ENCODE measurements at regions not wholly inside any gene's neighbourhood (a gene's known extent, or its start where the extent isn't known, plus 50 kb on each side); places are given as distances from the start of the nearest gene placed in this dataset.
"Not testable (repeated sequence)": the region's sequence is repeated elsewhere in the genome, so short reads cannot be mapped to it uniquely, and the experiment has no call there.

- no peak for DNase-seq (ENCODE audit: low read depth)
These were observed 348.9 kb upstream of the C16orf82 start for GRCh38 chr16:26717826-26718225.

- DNase-seq (ENCODE audit: low read depth) = no peak
These were observed 345.4 kb upstream of the C16orf82 start for GRCh38 chr16:26721290-26721689.

- DNase-seq (ENCODE audit: low read depth) = not testable (repeated sequence)
These were observed 344.8 kb upstream of the C16orf82 start for GRCh38 chr16:26721957-26722356.

GRCh38 chr16:26724189-26724588, 342.5 kb upstream of the C16orf82 start:
- no peak for DNase-seq (ENCODE audit: low read depth)

GRCh38 chr16:26727848-26728247, 338.9 kb upstream of the C16orf82 start:
- DNase-seq (ENCODE audit: low read depth) = no peak

- no peak for DNase-seq (ENCODE audit: low read depth)
These were observed 336.7 kb upstream of the C16orf82 start for GRCh38 chr16:26729951-26730541.

- DNase-seq (ENCODE audit: low read depth) = no peak
These were observed 335.0 kb upstream of the C16orf82 start for GRCh38 chr16:26731729-26732128.

- DNase-seq (ENCODE audit: low read depth) = no peak
These were observed 333.0 kb upstream of the C16orf82 start for GRCh38 chr16:26733710-26734109.

- DNase-seq (ENCODE audit: low read depth) = no peak
These were observed 331.2 kb upstream of the C16orf82 start for GRCh38 chr16:26735521-26735920.

GRCh38 chr16:26736084-26736483, 330.6 kb upstream of the C16orf82 start:
- no peak for DNase-seq (ENCODE audit: low read depth)

GRCh38 chr16:26740771-26741170, 326.0 kb upstream of the C16orf82 start:
- DNase-seq (ENCODE audit: low read depth) = no peak

- DNase-seq (ENCODE audit: low read depth) = no peak
These were observed 324.7 kb upstream of the C16orf82 start for GRCh38 chr16:26742040-26742439.

- no peak for DNase-seq (ENCODE audit: low read depth)
These were observed 322.3 kb upstream of the C16orf82 start for GRCh38 chr16:26744430-26744829.

- DNase-seq (ENCODE audit: low read depth) = no peak
These were observed 319.0 kb upstream of the C16orf82 start for GRCh38 chr16:26747760-26748159.

GRCh38 chr16:26749072-26749471, 317.7 kb upstream of the C16orf82 start:
- no peak for DNase-seq (ENCODE audit: low read depth)

- no peak for DNase-seq (ENCODE audit: low read depth)
These were observed 314.6 kb upstream of the C16orf82 start for GRCh38 chr16:26752166-26752565.

- no peak for DNase-seq (ENCODE audit: low read depth)
These were observed 310.1 kb upstream of the C16orf82 start for GRCh38 chr16:26756633-26757032.

- DNase-seq (ENCODE audit: low read depth) = no peak
These were observed 304.1 kb upstream of the C16orf82 start for GRCh38 chr16:26762594-26762993.

- DNase-seq (ENCODE audit: low read depth) = no peak
These were observed 301.6 kb upstream of the C16orf82 start for GRCh38 chr16:26765087-26765486.

- DNase-seq (ENCODE audit: low read depth) = no peak
These were observed 298.2 kb upstream of the C16orf82 start for GRCh38 chr16:26768385-26769010.

GRCh38 chr16:26770547-26770946, 296.2 kb upstream of the C16orf82 start:
- DNase-seq (ENCODE audit: low read depth) = no peak

GRCh38 chr16:26772503-26772902, 294.2 kb upstream of the C16orf82 start:
- no peak for DNase-seq (ENCODE audit: low read depth)

GRCh38 chr16:26777821-26778220, 288.9 kb upstream of the C16orf82 start:
- DNase-seq (ENCODE audit: low read depth) = no peak

GRCh38 chr16:26787924-26788323, 278.8 kb upstream of the C16orf82 start:
- DNase-seq (ENCODE audit: low read depth) = no peak
